ENCODE measurements at regions not wholly inside any gene's neighbourhood (a gene's known extent, or its start where the extent isn't known, plus 50 kb on each side); places are given as distances from the start of the nearest gene placed in this dataset.
A peak's percentile ranks its signal among the peaks of the same experiment; 100 is the strongest.

- no peak overlapping the region for H2BK5ac ChIP-seq (ENCODE audit: low read depth, low read length, poor library complexity)
- H4K12ac ChIP-seq (ENCODE audit: low read depth, low read length), result no peak overlapping the region
- H3K4me1 ChIP-seq (ENCODE audit: control insufficient read depth in 1 of 2, insufficient read depth in 2 of 2, low read length in 2 of 2), result no peaks in the 10 kb centered on the region
- H3K9ac ChIP-seq (ENCODE audit: low read length), result no peak overlapping the region
- no peak overlapping the region for H3K4me3 ChIP-seq (ENCODE audit: low read depth, low read length)
- no peak overlapping the region for H3K18ac ChIP-seq (ENCODE audit: low read length)
- H4K91ac ChIP-seq (ENCODE audit: low read depth, low read length), result no peak overlapping the region
- no peak overlapping the region for H3K4ac ChIP-seq (ENCODE audit: low read depth, low read length)
- no peaks in the 10 kb centered on the region for H3K79me1 ChIP-seq (ENCODE audit: low read length)
- H3K36me3 ChIP-seq (ENCODE audit: control insufficient read depth in 1 of 2, insufficient read depth in 2 of 2, low read length in 2 of 2), result no peaks in the 10 kb centered on the region
- H2AK5ac ChIP-seq (ENCODE audit: low read length), result no peak overlapping the region
- no CpG with 5 or more reads among the region's 1 CpG for WGBS (ENCODE audit: extremely low coverage, insufficient coverage, insufficient read length)
- H3K14ac ChIP-seq (ENCODE audit: low read length), result no peak overlapping the region
- H2BK12ac ChIP-seq (ENCODE audit: low read length), result no peak overlapping the region
- no peaks in the 10 kb centered on the region for H3K27me3 ChIP-seq (ENCODE audit: insufficient read depth, low read length)
- no peak overlapping the region for H2AFZ ChIP-seq (ENCODE audit: insufficient read depth, low read length, poor library complexity)
- no peak overlapping the region for H2BK120ac ChIP-seq (ENCODE audit: insufficient read depth, low read length, poor library complexity)
- no peak overlapping the region for H4K8ac ChIP-seq (ENCODE audit: low read depth, low read length)
- no peaks in the 10 kb centered on the region for H3K9me3 ChIP-seq (ENCODE audit: insufficient read depth, low read depth, low read length)
- H3K4me2 ChIP-seq (ENCODE audit: low read length), result no peak overlapping the region
- H3K79me2 ChIP-seq (ENCODE audit: control insufficient read depth, insufficient read depth, low read length, poor library complexity), result no peaks in the 10 kb centered on the region
- no peak overlapping the region for H3K23ac ChIP-seq (ENCODE audit: low read length)
- H3K27ac ChIP-seq (ENCODE audit: low read depth, low read length), result no peak overlapping the region
- DNase-seq, result peak in 1 of 2 donors; percentile 80
These were observed 62.8 kb upstream of the USP25 start for GRCh38 chr21:15667010-15667409.

GRCh38 chr21:15667819-15668218 lies 62.0 kb upstream of the USP25 start:
- H3K4me1 ChIP-seq (ENCODE audit: control insufficient read depth in 1 of 2, insufficient read depth in 2 of 2, low read length in 2 of 2), result no peaks in the 10 kb centered on the region
- no peaks in the 10 kb centered on the region for H3K9me3 ChIP-seq (ENCODE audit: insufficient read depth, low read depth, low read length)
- H3K27me3 ChIP-seq (ENCODE audit: insufficient read depth, low read length), result no peaks in the 10 kb centered on the region
- no peak overlapping the region for H2BK12ac ChIP-seq (ENCODE audit: low read length)
- no peaks in the 10 kb centered on the region for H3K79me1 ChIP-seq (ENCODE audit: low read length)
- no peak overlapping the region for H4K8ac ChIP-seq (ENCODE audit: low read depth, low read length)
- H3K4ac ChIP-seq (ENCODE audit: low read depth, low read length), result no peak overlapping the region
- H3K27ac ChIP-seq (ENCODE audit: low read depth, low read length), result no peak overlapping the region
- H4K12ac ChIP-seq (ENCODE audit: low read depth, low read length), result no peak overlapping the region
- H3K79me2 ChIP-seq (ENCODE audit: control insufficient read depth, insufficient read depth, low read length, poor library complexity), result no peaks in the 10 kb centered on the region
- no peak overlapping the region for H4K91ac ChIP-seq (ENCODE audit: low read depth, low read length)
- WGBS (ENCODE audit: extremely low coverage, insufficient coverage, insufficient read length), result 100% methylated on average over 1 of the region's 7 CpGs
- no peak overlapping the region for H3K4me2 ChIP-seq (ENCODE audit: low read length)
- H3K18ac ChIP-seq (ENCODE audit: low read length), result no peak overlapping the region
- H2BK120ac ChIP-seq (ENCODE audit: insufficient read depth, low read length, poor library complexity), result no peak overlapping the region
- H2AFZ ChIP-seq (ENCODE audit: insufficient read depth, low read length, poor library complexity), result no peak overlapping the region
- no peaks in the 10 kb centered on the region for H3K36me3 ChIP-seq (ENCODE audit: control insufficient read depth in 1 of 2, insufficient read depth in 2 of 2, low read length in 2 of 2)
- DNase-seq, result no peak
- no peak overlapping the region for H3K23ac ChIP-seq (ENCODE audit: low read length)
- H3K4me3 ChIP-seq (ENCODE audit: low read depth, low read length), result no peak overlapping the region
- H2AK5ac ChIP-seq (ENCODE audit: low read length), result no peak overlapping the region
- H3K14ac ChIP-seq (ENCODE audit: low read length), result no peak overlapping the region
- H2BK5ac ChIP-seq (ENCODE audit: low read depth, low read length, poor library complexity), result no peak overlapping the region
- no peak overlapping the region for H3K9ac ChIP-seq (ENCODE audit: low read length)

DNA sequence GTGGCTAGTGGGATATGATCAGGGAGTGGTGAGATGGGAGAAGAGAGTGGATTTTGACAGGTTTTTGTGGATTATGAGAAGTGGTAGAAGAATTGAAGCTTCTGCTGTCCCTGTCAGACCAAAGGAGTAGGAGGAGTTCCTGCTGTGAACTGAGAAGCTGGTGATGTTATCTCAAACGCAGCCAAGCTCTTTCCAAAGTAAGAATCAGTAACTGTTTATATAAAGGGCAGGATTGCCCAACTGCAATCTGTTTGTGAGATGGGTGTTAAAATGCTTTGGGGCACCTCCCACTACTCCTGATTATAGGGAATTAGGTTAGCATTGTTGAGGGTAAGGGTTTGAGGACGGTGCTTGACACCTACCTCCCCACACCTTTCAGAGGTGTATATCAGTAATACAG lies 60.5 kb upstream of the USP25 start:
- H3K18ac ChIP-seq (ENCODE audit: low read length), result no peak overlapping the region
- H2BK120ac ChIP-seq (ENCODE audit: insufficient read depth, low read length, poor library complexity), result no peak overlapping the region
- H3K27me3 ChIP-seq (ENCODE audit: insufficient read depth, low read length), result no peaks in the 10 kb centered on the region
- no peak overlapping the region for H3K4me2 ChIP-seq (ENCODE audit: low read length)
- H3K23ac ChIP-seq (ENCODE audit: low read length), result no peak overlapping the region
- H2BK12ac ChIP-seq (ENCODE audit: low read length), result no peak overlapping the region
- H3K79me2 ChIP-seq (ENCODE audit: control insufficient read depth, insufficient read depth, low read length, poor library complexity), result no peaks in the 10 kb centered on the region
- H4K12ac ChIP-seq (ENCODE audit: low read depth, low read length), result no peak overlapping the region
- H3K9ac ChIP-seq (ENCODE audit: low read length), result no peak overlapping the region
- no peak overlapping the region for H4K91ac ChIP-seq (ENCODE audit: low read depth, low read length)
- no peak overlapping the region for H3K14ac ChIP-seq (ENCODE audit: low read length)
- no peak overlapping the region for H4K8ac ChIP-seq (ENCODE audit: low read depth, low read length)
- no peak overlapping the region for H3K4me3 ChIP-seq (ENCODE audit: low read depth, low read length)
- H2AFZ ChIP-seq (ENCODE audit: insufficient read depth, low read length, poor library complexity), result no peak overlapping the region
- H2BK5ac ChIP-seq (ENCODE audit: low read depth, low read length, poor library complexity), result no peak overlapping the region
- H3K4me1 ChIP-seq (ENCODE audit: control insufficient read depth in 1 of 2, insufficient read depth in 2 of 2, low read length in 2 of 2), result no peaks in the 10 kb centered on the region
- H3K79me1 ChIP-seq (ENCODE audit: low read length), result no peaks in the 10 kb centered on the region
- no peaks in the 10 kb centered on the region for H3K36me3 ChIP-seq (ENCODE audit: control insufficient read depth in 1 of 2, insufficient read depth in 2 of 2, low read length in 2 of 2)
- no peak for DNase-seq
- H3K4ac ChIP-seq (ENCODE audit: low read depth, low read length), result no peak overlapping the region
- WGBS (ENCODE audit: extremely low coverage, insufficient coverage, insufficient read length), result no CpG with 5 or more reads among the region's 2 CpGs
- H3K9me3 ChIP-seq (ENCODE audit: insufficient read depth, low read depth, low read length), result no peaks in the 10 kb centered on the region
- no peak overlapping the region for H3K27ac ChIP-seq (ENCODE audit: low read depth, low read length)
- no peak overlapping the region for H2AK5ac ChIP-seq (ENCODE audit: low read length)

DNA sequence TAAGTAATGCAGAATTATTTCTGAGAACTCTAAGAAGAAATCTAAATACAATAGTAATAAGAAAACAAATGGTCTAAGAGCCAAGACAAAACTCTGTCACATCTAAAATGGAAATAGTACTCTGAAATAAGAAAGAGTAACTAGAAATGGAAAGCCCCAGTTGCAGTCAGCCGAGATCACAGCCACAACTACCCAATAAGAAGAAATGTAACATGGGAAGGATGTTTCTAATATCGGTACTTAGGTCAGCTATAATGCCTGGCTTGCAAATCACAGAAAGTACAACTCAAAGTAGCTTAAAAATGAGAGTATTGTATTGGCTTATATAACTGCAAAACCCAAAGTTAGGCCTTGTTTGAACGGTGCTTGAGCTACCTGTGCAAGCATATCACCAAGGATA lies 58.6 kb upstream of the USP25 start:
- H3K23ac ChIP-seq (ENCODE audit: low read length), result no peak overlapping the region
- H4K12ac ChIP-seq (ENCODE audit: low read depth, low read length), result no peak overlapping the region
- no peak overlapping the region for H3K9ac ChIP-seq (ENCODE audit: low read length)
- no peak overlapping the region for H2BK12ac ChIP-seq (ENCODE audit: low read length)
- H2BK120ac ChIP-seq (ENCODE audit: insufficient read depth, low read length, poor library complexity), result no peak overlapping the region
- H3K14ac ChIP-seq (ENCODE audit: low read length), result no peak overlapping the region
- no peak overlapping the region for H3K27ac ChIP-seq (ENCODE audit: low read depth, low read length)
- H3K4me3 ChIP-seq (ENCODE audit: low read depth, low read length), result no peak overlapping the region
- no peak overlapping the region for H4K8ac ChIP-seq (ENCODE audit: low read depth, low read length)
- no peaks in the 10 kb centered on the region for H3K9me3 ChIP-seq (ENCODE audit: insufficient read depth, low read depth, low read length)
- H3K79me2 ChIP-seq (ENCODE audit: control insufficient read depth, insufficient read depth, low read length, poor library complexity), result no peaks in the 10 kb centered on the region
- H2BK5ac ChIP-seq (ENCODE audit: low read depth, low read length, poor library complexity), result no peak overlapping the region
- H2AFZ ChIP-seq (ENCODE audit: insufficient read depth, low read length, poor library complexity), result no peak overlapping the region
- H3K4ac ChIP-seq (ENCODE audit: low read depth, low read length), result no peak overlapping the region
- H3K4me2 ChIP-seq (ENCODE audit: low read length), result no peak overlapping the region
- no peak for DNase-seq
- no peak overlapping the region for H4K91ac ChIP-seq (ENCODE audit: low read depth, low read length)
- no peaks in the 10 kb centered on the region for H3K79me1 ChIP-seq (ENCODE audit: low read length)
- no peaks in the 10 kb centered on the region for H3K27me3 ChIP-seq (ENCODE audit: insufficient read depth, low read length)
- no peak overlapping the region for H3K18ac ChIP-seq (ENCODE audit: low read length)
- H2AK5ac ChIP-seq (ENCODE audit: low read length), result no peak overlapping the region
- WGBS (ENCODE audit: extremely low coverage, insufficient coverage, insufficient read length), result no CpG with 5 or more reads among the region's 3 CpGs
- H3K36me3 ChIP-seq (ENCODE audit: control insufficient read depth in 1 of 2, insufficient read depth in 2 of 2, low read length in 2 of 2), result no peaks in the 10 kb centered on the region
- no peaks in the 10 kb centered on the region for H3K4me1 ChIP-seq (ENCODE audit: control insufficient read depth in 1 of 2, insufficient read depth in 2 of 2, low read length in 2 of 2)

Data from trophoblast cell (in vitro differentiated cells and primary cell).